Rectal smooth muscle tissue (tissue), 1 donor: ENCODE measurements at regions not wholly inside any gene's neighbourhood (a gene's known extent, or its start where the extent isn't known, plus 50 kb on each side); places are given as distances from the start of the nearest gene placed in this dataset.

Experiments used
- H3K27ac ChIP-seq: one replicate; pipeline ENCODE4 v1.7.0; 2013; ENCODE audit warnings: low read depth, low read length, inconsistent platforms
- H3K27me3 ChIP-seq: one replicate; pipeline ENCODE4 v1.7.0; 2013; ENCODE audit warnings: low read length; ENCODE audit not compliant: control insufficient read depth, insufficient read depth
- H3K36me3 ChIP-seq: one replicate; pipeline ENCODE4 v1.7.0; 2013; ENCODE audit warnings: low read length; ENCODE audit not compliant: control insufficient read depth, insufficient read depth
- H3K4me1 ChIP-seq: one replicate; pipeline ENCODE4 v1.7.0; 2013; ENCODE audit warnings: low read length; ENCODE audit not compliant: control insufficient read depth, insufficient read depth
- H3K4me3 ChIP-seq: one replicate; pipeline ENCODE4 v1.7.0; 2013; ENCODE audit warnings: low read length
- H3K9ac ChIP-seq: one replicate; pipeline ENCODE4 v1.7.0; 2013; ENCODE audit warnings: low read length

GRCh38 chr14:51552768-51553404 is 98.8 kb upstream of the FRMD6 start:
- H3K4me3 ChIP-seq = no peak overlapping the region
- H3K9ac ChIP-seq = no peak overlapping the region
- H3K36me3 ChIP-seq = no peaks in the 10 kb centered on the region
- peaks cover 7% of the 10 kb centered on the region for H3K4me1 ChIP-seq
- H3K27me3 ChIP-seq = no peaks in the 10 kb centered on the region
- H3K27ac ChIP-seq = no peak overlapping the region

DNA sequence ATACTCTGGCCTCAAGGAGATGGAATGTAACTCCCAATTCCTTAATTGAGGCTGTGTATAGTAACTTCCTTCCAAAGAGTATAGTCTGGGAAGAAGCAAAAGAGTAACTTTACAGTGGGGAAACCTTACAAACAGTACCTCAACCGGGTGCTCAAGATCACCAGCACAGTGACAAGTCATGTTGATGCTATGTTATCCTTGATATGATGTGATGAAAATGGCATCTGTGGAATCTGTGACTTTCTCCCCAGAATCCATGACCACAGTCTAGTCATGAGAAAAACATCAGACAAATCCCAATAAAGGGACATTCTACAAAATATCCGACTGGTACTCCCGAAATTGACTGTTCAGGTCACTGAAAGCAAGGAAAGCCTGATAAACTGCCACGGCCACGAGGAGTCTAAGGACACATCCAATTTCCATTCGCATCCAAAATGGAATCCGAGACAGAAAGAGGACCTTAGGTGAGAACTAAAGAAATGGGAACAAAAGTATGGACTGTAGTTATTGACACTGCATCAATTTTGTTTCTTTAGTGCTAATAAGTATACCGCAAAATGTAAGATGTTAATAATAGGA is 97.3 kb upstream of the FRMD6 start:
- H3K4me3 ChIP-seq = no peak overlapping the region
- no peaks in the 10 kb centered on the region for H3K27me3 ChIP-seq
- no peaks in the 10 kb centered on the region for H3K4me1 ChIP-seq
- no peaks in the 10 kb centered on the region for H3K36me3 ChIP-seq
- no peak overlapping the region for H3K9ac ChIP-seq
- H3K27ac ChIP-seq = no peak overlapping the region

GRCh38 chr14:51554953-51555352 is 96.8 kb upstream of the FRMD6 start:
- no peak overlapping the region for H3K27ac ChIP-seq
- no peaks in the 10 kb centered on the region for H3K36me3 ChIP-seq
- H3K9ac ChIP-seq = no peak overlapping the region
- no peak overlapping the region for H3K4me3 ChIP-seq
- H3K4me1 ChIP-seq = no peaks in the 10 kb centered on the region
- H3K27me3 ChIP-seq = no peaks in the 10 kb centered on the region

GRCh38 chr14:51561141-51561540 is 90.6 kb upstream of the FRMD6 start:
- Histone ChIP-seq H3K4me3 (no peak overlapping the region), H3K4me1 (no peaks in the 10 kb centered on the region), H3K36me3 (no peaks in the 10 kb centered on the region), H3K9ac (no peak overlapping the region), H3K27ac (no peak overlapping the region), H3K27me3 (no peaks in the 10 kb centered on the region)

DNA sequence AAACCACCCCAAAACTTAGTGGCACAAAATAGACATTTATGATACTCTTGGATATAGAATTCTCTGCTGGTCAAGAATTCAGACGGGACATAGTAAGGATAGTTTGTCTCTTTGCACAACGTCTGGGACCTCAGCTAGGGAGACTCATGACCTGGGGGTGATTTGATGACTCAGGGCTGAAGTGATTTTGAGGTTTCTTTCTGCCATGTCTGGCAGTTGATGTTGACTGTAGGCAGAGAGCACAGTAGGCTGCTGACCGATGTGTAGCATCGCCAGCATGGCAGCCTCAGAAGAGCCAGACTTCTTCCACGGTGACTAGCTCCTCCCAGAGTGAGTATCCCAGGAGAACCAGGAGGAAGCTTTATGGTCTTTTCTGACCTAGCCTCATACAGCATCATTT is 88.9 kb upstream of the FRMD6 start:
- H3K4me1 ChIP-seq = no peaks in the 10 kb centered on the region
- H3K9ac ChIP-seq = no peak overlapping the region
- H3K36me3 ChIP-seq = no peaks in the 10 kb centered on the region

GRCh38 chr14:51563560-51563959 is 88.2 kb upstream of the FRMD6 start:
- Histone ChIP-seq H3K4me1 (no peaks in the 10 kb centered on the region), H3K36me3 (no peaks in the 10 kb centered on the region), H3K27ac (no peak overlapping the region), H3K9ac (no peak overlapping the region), H3K4me3 (no peak overlapping the region), H3K27me3 (no peaks in the 10 kb centered on the region)

More for the DNA sequence above, 88.9 kb upstream of the FRMD6 start:
- no peaks in the 10 kb centered on the region for H3K27me3 ChIP-seq
- H3K27ac ChIP-seq = no peak overlapping the region
- no peak overlapping the region for H3K4me3 ChIP-seq

DNA sequence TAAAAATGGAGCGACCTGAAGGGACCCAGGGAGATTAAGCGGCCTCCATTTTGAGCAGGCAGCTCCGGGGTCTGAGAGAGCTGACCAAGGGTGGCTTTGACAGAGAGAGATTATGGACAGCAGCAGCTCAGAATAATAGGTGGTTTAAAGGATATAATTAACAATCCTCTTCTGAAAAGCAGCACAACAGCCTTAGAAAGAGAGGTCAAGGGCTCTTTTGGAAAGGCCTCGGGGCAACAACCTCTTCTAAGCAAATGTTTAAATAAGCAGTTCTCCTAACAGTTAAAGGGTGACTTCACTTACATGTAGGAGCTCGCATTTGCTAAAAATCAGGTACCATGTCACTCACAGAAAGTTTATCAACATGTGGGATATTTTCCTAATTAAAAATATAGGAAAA is 87.2 kb upstream of the FRMD6 start:
- Histone ChIP-seq H3K4me3 (no peak overlapping the region), H3K4me1 (no peaks in the 10 kb centered on the region), H3K9ac (no peak overlapping the region), H3K27ac (no peak overlapping the region), H3K36me3 (no peaks in the 10 kb centered on the region), H3K27me3 (no peaks in the 10 kb centered on the region)

- H3K4me1 ChIP-seq = no peaks in the 10 kb centered on the region
- H3K27me3 ChIP-seq = no peaks in the 10 kb centered on the region
- no peaks in the 10 kb centered on the region for H3K36me3 ChIP-seq
- H3K4me3 ChIP-seq = no peak overlapping the region
- no peak overlapping the region for H3K9ac ChIP-seq
- H3K27ac ChIP-seq = no peak overlapping the region
These were observed 86.6 kb upstream of the FRMD6 start for GRCh38 chr14:51564986-51565604.

GRCh38 chr14:51566831-51567582 is 84.7 kb upstream of the FRMD6 start:
- no peak overlapping the region for H3K9ac ChIP-seq
- H3K36me3 ChIP-seq = no peaks in the 10 kb centered on the region
- H3K27ac ChIP-seq = no peak overlapping the region
- no peaks in the 10 kb centered on the region for H3K27me3 ChIP-seq
- no peaks in the 10 kb centered on the region for H3K4me1 ChIP-seq
- H3K4me3 ChIP-seq = no peak overlapping the region

GRCh38 chr14:51568366-51568765 is 83.3 kb upstream of the FRMD6 start:
- Histone ChIP-seq H3K27me3 (no peaks in the 10 kb centered on the region), H3K27ac (no peak overlapping the region), H3K9ac (no peak overlapping the region), H3K4me1 (no peaks in the 10 kb centered on the region), H3K36me3 (no peaks in the 10 kb centered on the region), H3K4me3 (no peak overlapping the region)

- Histone ChIP-seq H3K27me3 (no peaks in the 10 kb centered on the region), H3K4me1 (no peaks in the 10 kb centered on the region), H3K36me3 (no peaks in the 10 kb centered on the region), H3K27ac (no peak overlapping the region), H3K9ac (no peak overlapping the region), H3K4me3 (no peak overlapping the region)
These were observed 78.1 kb upstream of the FRMD6 start for GRCh38 chr14:51573607-51574006.

GRCh38 chr14:51574009-51574408 is 77.7 kb upstream of the FRMD6 start:
- Histone ChIP-seq H3K36me3 (no peaks in the 10 kb centered on the region), H3K9ac (no peak overlapping the region), H3K4me3 (no peak overlapping the region), H3K27me3 (no peaks in the 10 kb centered on the region), H3K27ac (no peak overlapping the region), H3K4me1 (no peaks in the 10 kb centered on the region)
